GM21717 (cell line): ENCODE measurements at regions not wholly inside any gene's neighbourhood (a gene's known extent, or its start where the extent isn't known, plus 50 kb on each side); places are given as distances from the start of the nearest gene placed in this dataset.

Experiments used
- ATAC-seq: cut with Tn5 transposase; IDR thresholded peaks from one replicate; pipeline ENCODE4 v1.9.1; 2021; ENCODE audit warnings: mild to moderate bottlenecking, moderate library complexity; ENCODE audit not compliant: unreplicated experiment

DNA sequence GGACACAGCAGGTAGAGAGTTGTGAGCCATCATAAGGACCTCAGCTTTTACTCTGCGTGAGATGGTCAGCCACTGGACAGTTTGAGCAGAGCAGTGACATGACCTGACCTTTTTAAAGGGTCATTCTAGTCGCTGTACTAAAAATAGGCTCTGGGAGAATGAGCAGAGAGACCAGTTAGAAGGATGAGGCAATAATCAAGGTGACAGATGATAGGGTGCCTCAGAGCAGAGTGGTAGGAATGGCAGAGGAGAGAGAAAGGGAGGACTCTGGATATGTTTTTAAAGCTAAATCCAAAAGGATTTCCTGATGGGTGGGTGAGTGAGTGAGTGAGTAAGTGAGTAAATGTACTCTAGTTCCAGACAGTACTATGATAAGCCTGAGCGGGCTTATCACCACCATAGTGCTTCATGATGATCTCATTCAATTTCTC is 83.6 kb upstream of the ARHGAP5 start:
- no peak for ATAC-seq

DNA sequence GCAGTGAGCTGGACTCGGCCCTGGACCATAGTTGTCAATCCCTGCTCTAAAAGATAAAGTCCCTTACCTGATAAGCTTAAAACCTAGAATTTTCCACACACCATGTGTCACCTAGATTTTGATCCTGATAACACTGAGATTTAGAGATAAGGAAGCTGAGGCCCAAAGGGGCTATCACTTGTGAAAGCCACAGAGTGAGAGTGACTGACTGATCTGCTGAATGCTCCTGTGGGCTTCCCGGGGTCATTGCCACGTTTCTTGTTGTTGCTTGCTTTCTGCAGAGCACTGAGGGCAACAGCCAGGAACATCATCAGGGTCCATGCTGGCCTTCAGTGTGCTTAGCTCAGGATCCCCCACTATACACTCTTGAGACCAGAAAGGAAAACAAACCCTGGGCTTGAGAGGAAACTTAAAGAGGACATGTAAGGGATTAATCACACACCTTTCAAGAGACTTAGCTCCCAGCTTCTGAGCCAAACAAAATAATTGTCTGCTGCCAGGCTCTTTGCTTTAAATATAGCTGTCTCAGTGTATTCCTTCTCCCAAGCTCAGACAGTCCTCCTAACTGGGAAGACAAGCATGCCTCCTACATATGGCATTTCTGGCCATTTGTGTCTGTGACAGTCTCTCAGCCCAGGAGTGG is 82.6 kb upstream of the ARHGAP5 start:
- no peak for ATAC-seq

DNA sequence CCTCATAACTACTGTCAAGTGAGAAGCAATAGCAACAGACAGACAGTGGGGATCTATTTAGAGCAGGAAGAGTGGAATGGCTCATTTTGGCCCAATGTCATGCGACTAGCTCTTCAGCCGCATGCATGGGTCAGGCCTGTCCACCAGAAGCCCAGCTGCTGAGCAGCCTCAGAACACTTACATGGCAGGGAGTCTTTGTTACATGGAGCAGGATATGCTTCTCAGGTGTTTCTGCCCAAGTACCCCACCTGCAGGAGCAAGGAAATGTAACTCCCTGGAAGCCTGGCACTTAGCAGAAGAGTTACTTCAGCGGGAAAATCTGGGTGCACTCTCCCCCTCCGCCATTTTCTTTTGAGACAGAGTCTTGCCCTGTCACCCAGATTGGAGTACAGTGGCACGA is 73.5 kb upstream of the ARHGAP5 start:
- no peak for ATAC-seq

DNA sequence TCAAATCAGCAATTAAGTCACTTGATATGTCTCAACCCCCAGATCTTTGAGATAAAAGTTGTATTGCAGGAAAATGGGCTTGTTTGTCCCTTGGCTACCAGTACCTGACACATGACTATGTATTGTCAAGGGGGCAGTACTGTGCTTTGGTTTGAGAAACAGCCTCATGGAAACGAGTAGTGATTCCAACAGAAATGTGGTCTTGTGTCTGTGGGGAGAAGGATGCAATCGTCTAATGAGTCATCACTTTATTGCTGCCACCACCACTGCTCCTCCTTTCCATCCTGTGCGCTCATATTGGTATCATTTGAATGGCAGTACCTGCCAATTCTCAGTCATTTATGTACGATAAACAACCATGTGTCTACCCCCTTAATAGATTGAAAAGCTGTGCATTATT is 72.8 kb upstream of the ARHGAP5 start:
- no peak for ATAC-seq

DNA sequence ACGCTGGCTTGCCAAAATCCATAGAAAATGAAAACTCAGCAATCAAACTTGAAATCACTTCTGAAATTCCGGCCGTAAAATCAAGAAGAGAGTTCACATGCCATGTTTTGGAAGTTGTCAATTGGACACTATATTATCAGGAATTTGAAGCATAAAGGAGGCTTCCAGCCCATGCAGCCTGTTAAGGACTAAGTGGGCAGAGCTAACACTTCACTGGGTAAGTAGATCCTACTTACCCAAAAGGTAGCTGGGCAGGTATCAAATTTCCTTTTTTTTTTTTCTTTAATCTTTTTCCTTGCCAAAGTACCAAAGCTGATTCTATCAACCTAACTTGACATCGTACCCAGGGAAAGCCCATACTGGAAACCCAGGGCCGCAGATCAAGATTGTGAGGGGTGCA is 71.5 kb upstream of the ARHGAP5 start:
- ATAC-seq, result no peak

DNA sequence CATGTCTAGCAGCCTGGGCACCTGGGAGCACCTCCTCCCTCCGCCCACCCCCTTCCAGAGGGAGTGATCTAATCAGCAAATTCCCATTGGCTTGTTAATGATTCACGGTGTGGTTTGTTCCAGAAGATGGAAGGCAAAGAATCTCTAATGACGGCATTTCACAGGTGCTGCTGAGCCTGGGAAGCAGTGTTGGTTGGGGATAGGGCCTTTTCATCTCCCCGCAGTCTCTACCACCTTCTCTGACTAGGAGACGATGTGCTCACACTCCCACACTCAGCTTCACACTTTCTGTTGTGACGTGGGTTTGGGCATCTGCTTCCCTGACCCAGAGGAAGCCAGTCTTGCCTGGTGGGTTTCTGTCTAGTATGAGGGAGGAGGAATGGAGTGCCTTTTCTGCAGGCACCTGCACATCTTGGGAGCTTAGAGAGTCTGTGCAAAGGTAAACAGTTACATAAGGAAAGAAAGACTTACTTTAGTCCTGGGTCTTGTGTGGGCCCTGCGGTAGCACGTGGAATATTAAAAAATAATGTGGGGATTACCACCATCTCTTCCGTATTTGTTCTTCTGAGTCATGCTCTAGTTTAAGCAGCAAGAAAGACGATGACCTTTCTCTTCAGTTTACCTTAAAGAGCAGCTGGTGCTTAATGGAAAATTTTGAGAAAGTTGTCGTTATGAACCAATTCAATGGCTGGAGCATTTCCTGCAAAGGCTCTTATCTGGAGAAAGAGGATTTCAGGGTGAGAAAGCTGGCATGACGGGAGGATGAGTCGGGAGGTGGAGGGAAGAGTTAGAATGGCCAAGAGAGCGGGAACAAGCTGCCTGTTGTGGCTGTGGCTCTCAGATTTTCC is 70.6 kb upstream of the ARHGAP5 start:
- no peak for ATAC-seq

DNA sequence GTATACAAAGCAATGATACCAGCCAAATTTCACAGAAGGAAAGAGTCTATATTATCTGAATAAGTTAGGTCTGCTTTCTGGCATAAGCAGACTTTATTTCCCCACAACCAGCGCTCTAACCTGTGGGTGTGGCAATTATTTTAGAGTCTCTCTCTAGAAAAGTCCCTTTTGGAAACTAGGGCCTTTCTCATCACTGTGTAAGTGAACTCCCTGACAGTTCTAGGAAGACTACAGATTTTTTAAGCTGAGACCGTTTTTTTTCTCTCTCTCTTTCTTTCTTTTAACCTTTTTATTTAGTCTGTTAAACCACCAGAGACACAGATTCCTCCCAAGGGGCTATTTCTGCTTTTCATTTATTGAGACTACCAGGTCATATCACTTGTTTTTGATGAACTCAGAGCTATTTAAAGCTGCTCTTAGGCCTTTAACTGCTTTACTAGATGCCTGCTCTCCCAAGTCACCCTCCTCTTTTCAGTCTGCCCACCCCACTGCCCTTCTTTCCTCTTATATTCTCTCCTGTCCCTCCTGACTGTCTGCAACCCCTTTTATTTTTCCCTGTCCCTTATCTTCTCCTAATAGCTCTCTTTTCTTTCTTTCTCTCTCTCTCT is 69.2 kb upstream of the ARHGAP5 start:
- ATAC-seq, result no peak

DNA sequence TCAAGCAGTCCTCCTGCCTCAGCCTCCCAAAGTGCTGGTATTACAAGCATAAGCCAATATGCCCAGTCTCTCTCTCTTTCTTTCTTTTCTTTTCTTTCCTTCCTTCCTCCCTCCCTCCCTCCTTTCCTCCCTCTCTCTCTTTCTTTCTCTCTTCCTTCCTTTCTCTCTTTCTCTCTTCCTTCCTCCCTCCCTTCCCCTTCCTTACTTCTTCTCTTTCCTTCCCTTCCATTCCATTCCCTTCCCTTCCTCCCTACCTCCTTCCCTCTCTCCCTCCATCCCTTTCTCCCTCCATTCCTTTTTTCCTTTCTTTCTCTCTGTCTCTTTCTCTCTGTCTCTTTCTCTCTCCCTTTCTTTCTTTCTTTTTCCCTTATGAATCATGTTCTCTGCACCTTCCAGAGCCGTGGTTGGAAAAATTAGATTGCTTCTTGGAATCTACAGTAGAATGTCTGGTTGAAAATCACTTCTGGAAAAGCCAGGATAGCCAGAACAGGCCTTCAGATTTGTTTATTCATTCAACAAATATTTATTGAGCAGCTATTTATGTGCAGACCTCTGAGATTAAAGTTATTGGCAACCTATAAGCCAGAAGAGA is 68.4 kb upstream of the ARHGAP5 start:
- no peak for ATAC-seq

DNA sequence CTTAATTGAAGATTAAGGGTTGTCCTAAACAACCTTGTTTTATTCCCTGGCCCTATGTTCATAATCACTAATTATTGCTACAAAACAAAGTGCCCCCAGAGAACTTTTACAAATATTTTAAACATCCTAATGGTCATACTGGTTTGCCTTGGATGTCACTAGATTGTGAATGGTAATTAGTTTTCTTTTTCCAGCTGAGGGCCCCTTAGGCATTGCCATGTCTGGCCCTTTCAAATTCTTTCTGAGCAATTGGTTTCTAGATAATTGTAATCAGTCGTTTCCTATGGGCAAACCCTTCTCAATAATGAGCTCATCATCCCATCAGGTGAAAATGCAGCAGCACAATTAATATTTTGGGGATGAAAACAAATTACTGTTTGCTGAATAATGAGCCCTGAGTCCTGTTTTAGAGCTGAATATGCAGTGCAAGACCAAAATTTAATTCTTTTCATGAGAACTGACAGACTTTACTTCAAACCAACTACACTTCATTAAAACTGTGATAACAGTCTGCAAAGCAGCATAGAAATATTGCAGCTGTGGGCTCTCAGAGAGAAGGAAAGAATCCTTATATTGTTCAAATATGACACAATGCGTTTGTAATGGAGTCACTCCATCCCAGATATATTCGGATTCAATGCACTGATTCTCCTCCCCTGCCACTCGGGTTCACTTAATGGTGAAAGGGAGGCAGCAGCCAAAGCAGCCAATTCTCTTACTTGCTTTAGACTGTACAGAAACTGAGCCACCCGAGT is 67.7 kb upstream of the ARHGAP5 start:
- no peak for ATAC-seq

DNA sequence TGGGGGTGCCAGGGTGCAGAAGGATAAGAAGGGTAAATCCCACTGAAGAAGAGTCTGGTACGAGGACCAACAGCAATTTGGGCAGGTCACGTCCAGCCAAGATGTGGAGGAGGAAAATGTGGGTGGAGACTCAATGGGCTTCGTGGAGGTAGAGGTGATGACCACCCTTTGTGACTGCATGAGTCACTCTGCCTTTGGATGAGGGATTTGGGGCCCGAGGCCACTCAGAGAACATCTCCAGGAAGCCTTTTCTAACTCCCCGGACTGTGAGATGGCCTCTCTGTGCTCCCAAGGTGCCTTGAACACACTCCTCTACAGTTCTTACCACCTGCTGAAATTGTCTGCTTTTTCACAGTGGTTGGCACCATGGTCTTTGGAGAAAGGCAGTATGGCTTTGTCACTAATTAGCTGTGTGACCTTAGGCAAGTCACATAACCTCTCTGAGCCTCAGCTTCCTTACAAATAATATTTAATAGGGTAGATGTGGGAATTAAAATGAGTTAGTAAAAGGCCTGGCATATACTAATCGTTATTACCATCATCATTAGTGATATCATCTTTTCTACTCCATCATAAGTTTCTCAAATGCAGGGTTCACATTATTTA is 67.0 kb upstream of the ARHGAP5 start:
- ATAC-seq, result no peak

DNA sequence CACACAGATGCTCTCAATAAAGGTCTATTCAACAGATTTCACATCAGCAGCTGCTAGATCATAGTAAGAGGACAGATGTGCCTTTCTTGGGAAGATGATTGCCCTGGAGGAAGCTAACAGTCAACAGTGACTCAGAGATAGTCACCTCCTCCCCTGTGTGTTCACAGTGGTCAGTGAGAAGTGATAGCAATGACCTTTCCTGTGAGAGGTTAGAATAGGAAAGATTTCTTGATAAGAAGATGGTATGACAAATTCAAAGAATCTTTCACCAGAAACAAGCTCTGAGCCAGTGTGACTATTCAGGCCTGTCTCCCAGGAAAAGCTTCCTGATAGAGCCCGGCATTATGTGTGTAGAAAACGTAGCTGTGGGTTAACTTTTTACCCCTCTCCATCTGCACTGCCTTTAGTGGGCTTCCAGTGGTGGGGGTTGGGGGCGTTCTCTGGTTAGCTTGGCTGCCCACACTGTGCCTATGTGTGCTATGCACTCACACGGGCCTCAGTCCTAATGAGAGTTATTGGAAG is 66.4 kb upstream of the ARHGAP5 start:
- no peak for ATAC-seq

DNA sequence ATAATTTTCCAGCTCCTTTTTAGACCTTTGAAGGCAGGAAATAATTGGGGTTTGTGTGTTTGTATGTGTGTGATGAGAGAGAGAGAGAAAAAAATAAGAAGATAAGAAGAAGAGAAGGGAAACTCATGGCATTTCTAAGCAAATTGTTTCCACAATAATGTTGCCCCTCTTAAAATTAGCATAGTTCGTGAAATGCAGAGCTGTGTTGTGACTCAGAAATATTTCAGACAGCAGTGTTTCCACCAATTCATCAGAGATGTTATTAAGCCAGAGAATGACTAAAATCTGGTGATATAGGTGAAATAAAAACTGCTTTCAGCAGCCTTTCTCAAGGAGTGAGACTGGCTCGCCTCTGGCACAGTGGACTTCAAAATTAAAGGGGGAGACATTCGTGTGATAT is 65.9 kb upstream of the ARHGAP5 start:
- ATAC-seq, result no peak

DNA sequence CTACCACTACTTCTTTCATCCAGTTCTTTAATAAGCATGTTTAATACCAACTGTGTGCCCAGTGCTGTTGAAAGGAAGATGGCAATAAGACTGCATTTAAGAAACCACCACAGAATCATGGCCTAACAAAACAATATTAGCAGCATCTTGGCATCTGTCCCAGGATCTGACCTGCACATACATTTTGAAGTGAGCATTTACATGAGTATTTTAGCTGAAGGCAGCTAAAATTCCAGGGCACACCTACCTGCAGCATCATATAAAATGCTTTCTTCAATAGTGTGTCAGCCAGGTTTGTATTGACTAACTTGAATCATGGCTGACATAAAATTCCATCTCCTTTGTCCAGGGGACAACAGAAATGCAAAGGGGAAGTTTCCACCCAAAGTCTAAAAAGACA is 65.0 kb upstream of the ARHGAP5 start:
- ATAC-seq, result no peak

DNA sequence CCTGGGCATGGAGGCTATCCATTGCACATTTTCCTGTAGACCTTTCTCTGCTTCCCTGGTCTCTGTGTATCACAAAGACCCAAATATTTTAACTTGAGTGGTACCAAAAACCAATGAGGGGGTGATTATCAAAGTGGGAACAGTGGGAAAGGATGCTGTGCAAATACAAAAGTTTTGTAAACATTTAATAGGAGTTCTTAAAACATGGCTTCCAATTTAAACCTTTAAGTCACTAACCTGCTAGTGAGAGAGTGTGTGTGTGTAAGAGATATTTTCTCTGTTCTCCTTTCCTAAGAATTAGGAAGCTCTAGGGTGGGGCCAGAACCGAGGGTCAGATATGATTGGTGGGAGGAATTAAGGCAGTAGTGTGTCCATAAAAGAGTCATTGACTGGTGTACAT is 64.5 kb upstream of the ARHGAP5 start:
- no peak for ATAC-seq

DNA sequence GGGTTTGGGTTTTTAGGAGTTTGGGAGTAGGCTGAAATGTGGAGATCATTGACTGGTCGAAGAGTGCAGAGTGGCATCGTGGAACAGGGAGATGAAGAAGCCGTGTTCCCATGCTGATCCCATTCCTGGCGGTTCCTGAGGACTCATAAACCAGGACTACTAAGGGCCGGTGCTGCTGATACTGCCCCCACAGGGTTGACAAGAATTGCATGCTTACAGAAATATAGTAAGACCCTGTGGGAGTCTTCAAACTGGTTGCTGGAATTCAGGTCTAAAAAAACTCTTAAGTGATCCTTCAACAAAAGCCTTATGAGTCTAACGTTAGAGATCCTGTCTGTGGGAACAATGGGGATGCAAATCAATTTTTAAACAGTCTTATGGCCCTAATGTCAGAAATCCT is 64.0 kb upstream of the ARHGAP5 start:
- ATAC-seq, result no peak

DNA sequence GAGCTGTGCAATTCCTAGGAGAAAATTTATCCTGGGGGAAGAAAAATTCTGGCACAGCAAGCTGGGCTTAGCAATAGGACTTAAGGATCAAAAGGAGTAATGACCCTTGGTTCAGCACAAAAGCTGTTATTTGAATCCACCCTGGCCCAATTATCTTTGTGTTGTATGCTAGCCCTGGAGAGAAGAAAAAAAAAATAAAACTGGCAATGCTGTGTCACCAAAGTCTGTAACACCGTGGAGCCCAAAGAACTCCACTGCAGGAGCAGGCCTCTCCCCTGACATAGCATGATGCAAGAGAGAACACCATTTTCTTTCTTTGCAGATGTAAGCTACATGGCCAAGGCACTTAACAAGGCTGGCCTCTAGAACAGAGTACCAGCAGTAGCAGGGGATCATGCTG is 63.0 kb upstream of the ARHGAP5 start:
- ATAC-seq, result no peak

DNA sequence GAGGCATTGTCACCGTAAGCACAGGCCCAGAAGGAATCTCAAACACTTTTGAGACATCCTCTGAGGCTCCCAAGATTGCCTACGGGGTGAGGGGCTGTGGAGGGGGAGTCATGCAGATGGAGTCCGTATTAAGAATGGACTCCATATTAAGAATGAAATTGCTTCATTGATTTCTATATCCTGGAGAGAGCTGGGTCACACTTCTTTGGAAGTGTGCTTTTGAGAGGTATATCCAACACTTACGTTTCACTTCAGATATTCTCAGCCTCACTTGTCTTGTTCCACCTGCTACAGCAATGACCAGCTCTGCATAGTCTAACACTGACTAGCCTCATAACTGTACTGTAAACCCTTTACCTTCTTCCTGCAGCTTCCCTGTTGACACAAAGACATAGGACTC is 62.6 kb upstream of the ARHGAP5 start:
- ATAC-seq, result no peak

DNA sequence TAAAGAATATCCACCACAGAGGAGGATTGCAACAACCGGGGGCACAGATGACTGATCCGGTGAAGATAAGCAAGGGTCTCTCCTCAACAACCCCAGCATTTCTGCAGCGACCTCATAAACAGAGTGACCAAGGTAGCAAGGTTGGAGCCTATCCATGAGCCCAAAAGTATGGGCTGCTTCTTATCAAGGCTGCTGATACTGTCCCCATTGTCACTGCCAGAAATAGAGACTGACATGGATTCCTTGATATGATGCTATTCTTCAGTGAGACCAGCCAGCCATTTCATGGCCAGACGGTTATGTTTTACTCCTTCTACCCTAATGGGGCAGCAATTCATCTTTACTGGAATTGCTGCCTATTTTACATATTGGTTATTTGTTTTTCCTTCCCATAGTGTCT is 61.9 kb upstream of the ARHGAP5 start:
- ATAC-seq, result no peak

DNA sequence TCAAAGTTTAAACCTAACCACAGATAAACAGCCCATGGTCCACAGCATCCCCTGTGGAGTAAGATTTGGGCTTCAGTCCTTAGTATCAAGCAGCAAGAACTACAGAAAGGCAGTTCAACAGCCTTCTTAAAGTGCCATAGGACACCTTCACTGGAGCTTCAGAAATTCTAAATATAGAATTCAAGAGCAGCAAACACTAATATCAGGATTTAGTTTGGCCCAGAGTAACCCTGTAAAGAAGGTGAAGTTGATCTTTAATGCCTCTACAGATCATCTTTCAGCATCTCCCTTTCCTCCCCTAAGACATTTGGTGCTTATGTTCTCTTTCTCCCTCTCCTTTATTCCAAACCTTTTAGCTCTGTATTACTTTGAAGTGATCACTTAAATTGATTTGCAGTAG is 59.5 kb upstream of the ARHGAP5 start:
- ATAC-seq, result no peak

DNA sequence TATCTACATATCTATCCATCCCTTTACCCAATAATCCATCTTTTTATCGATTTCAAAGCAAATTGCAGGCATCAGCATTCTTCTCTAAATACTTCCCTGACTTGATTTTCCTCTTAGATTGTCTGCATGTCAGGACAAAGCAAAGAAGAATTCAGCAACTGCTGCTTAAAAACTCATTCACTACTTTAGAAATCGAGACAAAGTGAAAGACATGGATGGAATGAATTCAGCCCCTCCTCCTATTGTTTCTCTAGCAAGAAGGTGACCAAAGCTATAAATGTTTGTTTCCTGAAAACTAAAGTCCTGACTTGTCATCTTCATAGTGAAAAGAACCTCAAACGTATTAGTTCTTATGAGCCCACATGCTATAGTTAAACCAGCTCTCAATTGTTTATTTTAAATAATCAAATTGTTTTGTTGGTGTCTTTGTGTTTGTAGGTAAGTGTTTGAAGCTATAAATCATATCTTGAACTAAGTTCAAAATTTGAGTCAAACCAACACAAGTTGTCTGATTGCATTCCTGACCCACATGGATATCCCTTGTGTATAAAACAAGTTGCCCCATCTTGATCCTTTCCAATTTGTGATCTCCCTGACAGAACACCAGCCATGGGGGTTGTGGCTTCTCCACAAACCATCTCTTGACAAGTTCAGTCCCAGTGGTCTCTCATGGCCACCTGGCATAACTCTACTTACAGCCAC is 58.6 kb upstream of the ARHGAP5 start:
- no peak for ATAC-seq
